ENCODE measurements at regions not wholly inside any gene's neighbourhood (a gene's known extent, or its start where the extent isn't known, plus 50 kb on each side); places are given as distances from the start of the nearest gene placed in this dataset.

DNA sequence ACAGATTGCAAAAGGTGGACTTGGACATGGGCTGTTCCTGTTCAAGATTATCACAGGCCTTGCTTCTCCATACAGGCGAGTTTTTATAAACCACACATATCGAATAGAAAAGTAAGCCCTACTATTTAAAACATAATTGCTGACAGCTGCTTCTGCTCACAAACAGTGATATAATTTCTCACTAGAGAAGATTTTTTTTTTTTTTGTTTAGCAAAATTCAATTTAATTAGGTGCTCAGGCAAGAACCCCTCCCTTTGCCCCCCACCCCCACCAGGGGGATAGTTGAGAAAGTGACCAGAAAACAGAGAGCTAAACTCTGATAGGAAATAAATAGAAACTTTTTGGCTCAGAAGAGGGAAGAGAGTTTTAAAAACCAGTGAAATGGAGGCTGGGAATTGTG is 132.8 kb upstream of the CRY1 start:
- TF ChIP-seq, protein P1, sequence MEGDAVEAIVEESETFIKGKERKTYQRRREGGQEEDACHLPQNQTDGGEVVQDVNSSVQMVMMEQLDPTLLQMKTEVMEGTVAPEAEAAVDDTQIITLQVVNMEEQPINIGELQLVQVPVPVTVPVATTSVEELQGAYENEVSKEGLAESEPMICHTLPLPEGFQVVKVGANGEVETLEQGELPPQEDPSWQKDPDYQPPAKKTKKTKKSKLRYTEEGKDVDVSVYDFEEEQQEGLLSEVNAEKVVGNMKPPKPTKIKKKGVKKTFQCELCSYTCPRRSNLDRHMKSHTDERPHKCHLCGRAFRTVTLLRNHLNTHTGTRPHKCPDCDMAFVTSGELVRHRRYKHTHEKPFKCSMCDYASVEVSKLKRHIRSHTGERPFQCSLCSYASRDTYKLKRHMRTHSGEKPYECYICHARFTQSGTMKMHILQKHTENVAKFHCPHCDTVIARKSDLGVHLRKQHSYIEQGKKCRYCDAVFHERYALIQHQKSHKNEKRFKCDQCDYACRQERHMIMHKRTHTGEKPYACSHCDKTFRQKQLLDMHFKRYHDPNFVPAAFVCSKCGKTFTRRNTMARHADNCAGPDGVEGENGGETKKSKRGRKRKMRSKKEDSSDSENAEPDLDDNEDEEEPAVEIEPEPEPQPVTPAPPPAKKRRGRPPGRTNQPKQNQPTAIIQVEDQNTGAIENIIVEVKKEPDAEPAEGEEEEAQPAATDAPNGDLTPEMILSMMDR (IDR thresholded peaks at IDR 0.05) = no peak
- TF ChIP-seq POLR2A (IDR thresholded peaks at IDR 0.05) = no peak
